ENCODE measurements at regions not wholly inside any gene's neighbourhood (a gene's known extent, or its start where the extent isn't known, plus 50 kb on each side); places are given as distances from the start of the nearest gene placed in this dataset.

- DNase-seq = no peak
- H3K9me3 ChIP-seq = no peaks in the 10 kb centered on the region
- no peaks in the 10 kb centered on the region for H3K27me3 ChIP-seq
- no peak overlapping the region for H3K4me3 ChIP-seq
- H3K36me3 ChIP-seq = no peaks in the 10 kb centered on the region
These were observed 336.4 kb upstream of the HAND2 start for GRCh38 chr4:173866322-173867026.

- DNase-seq = no peak
- Histone ChIP-seq H3K36me3 (no peaks in the 10 kb centered on the region), H3K9me3 (no peaks in the 10 kb centered on the region), H3K4me3 (no peak overlapping the region), H3K27me3 (no peaks in the 10 kb centered on the region)
These were observed 332.7 kb upstream of the HAND2 start for GRCh38 chr4:173862754-173863153.

- Histone ChIP-seq H3K4me3 (no peak overlapping the region), H3K9me3 (no peaks in the 10 kb centered on the region), H3K36me3 (no peaks in the 10 kb centered on the region), H3K27me3 (no peaks in the 10 kb centered on the region)
- no peak for DNase-seq
These were observed 330.1 kb upstream of the HAND2 start for GRCh38 chr4:173860094-173860493.

GRCh38 chr4:173859091-173859713, 329.2 kb upstream of the HAND2 start:
- Histone ChIP-seq H3K9me3 (no peaks in the 10 kb centered on the region), H3K4me3 (no peak overlapping the region), H3K27me3 (no peaks in the 10 kb centered on the region), H3K36me3 (no peaks in the 10 kb centered on the region)
- no peak for DNase-seq

- Histone ChIP-seq H3K9me3 (no peaks in the 10 kb centered on the region), H3K27me3 (no peaks in the 10 kb centered on the region), H3K4me3 (no peak overlapping the region), H3K36me3 (no peaks in the 10 kb centered on the region)
- DNase-seq = no peak
These were observed 328.4 kb upstream of the HAND2 start for GRCh38 chr4:173858471-173858870.

- Histone ChIP-seq H3K36me3 (no peaks in the 10 kb centered on the region), H3K9me3 (no peaks in the 10 kb centered on the region), H3K27me3 (no peaks in the 10 kb centered on the region), H3K4me3 (no peak overlapping the region)
- no peak for DNase-seq
These were observed 327.8 kb upstream of the HAND2 start for GRCh38 chr4:173857828-173858227.

- Histone ChIP-seq H3K9me3 (no peaks in the 10 kb centered on the region), H3K4me3 (no peak overlapping the region), H3K27me3 (no peaks in the 10 kb centered on the region), H3K36me3 (no peaks in the 10 kb centered on the region)
- no peak for DNase-seq
These were observed 325.0 kb upstream of the HAND2 start for GRCh38 chr4:173855015-173855414.

GRCh38 chr4:173852775-173853174, 322.7 kb upstream of the HAND2 start:
- no peak for DNase-seq
- H3K27me3 ChIP-seq = no peaks in the 10 kb centered on the region
- no peaks in the 10 kb centered on the region for H3K9me3 ChIP-seq
- H3K36me3 ChIP-seq = no peaks in the 10 kb centered on the region
- H3K4me3 ChIP-seq = no peak overlapping the region

- Histone ChIP-seq H3K4me3 (no peak overlapping the region), H3K9me3 (0 out of 2 replicates have a peak, but pooled peaks cover 3% of the 10 kb centered on the region), H3K27me3 (no peaks in the 10 kb centered on the region), H3K36me3 (no peaks in the 10 kb centered on the region)
- DNase-seq = no peak
These were observed 315.6 kb upstream of the HAND2 start for GRCh38 chr4:173845580-173845979.

GRCh38 chr4:173839865-173840264, 309.8 kb upstream of the HAND2 start:
- Histone ChIP-seq H3K9me3 (0 out of 2 replicates have a peak, but pooled peaks cover 3% of the 10 kb centered on the region), H3K27me3 (no peaks in the 10 kb centered on the region), H3K4me3 (no peak overlapping the region), H3K36me3 (no peaks in the 10 kb centered on the region)
- no peak for DNase-seq

- Histone ChIP-seq H3K4me3 (no peak overlapping the region), H3K27me3 (no peaks in the 10 kb centered on the region), H3K36me3 (no peaks in the 10 kb centered on the region), H3K9me3 (0 out of 2 replicates have a peak, but pooled peaks cover 2% of the 10 kb centered on the region)
- DNase-seq = no peak
These were observed 307.5 kb upstream of the HAND2 start for GRCh38 chr4:173837517-173837916.

GRCh38 chr4:173835903-173836302, 305.9 kb upstream of the HAND2 start:
- Histone ChIP-seq H3K27me3 (no peaks in the 10 kb centered on the region), H3K9me3 (no peaks in the 10 kb centered on the region), H3K36me3 (no peaks in the 10 kb centered on the region), H3K4me3 (no peak overlapping the region)
- DNase-seq = peak; percentile 33

- DNase-seq = no peak
- no peak overlapping the region for H3K4me3 ChIP-seq
- no peaks in the 10 kb centered on the region for H3K36me3 ChIP-seq
- no peaks in the 10 kb centered on the region for H3K9me3 ChIP-seq
- H3K27me3 ChIP-seq = no peaks in the 10 kb centered on the region
These were observed 304.1 kb upstream of the HAND2 start for GRCh38 chr4:173834151-173834550.

- H3K9me3 ChIP-seq = no peaks in the 10 kb centered on the region
- no peak for DNase-seq
These were observed 299.5 kb upstream of the HAND2 start for GRCh38 chr4:173829565-173829964.

GRCh38 chr4:173827707-173828106, 297.7 kb upstream of the HAND2 start:
- Histone ChIP-seq H3K9me3 (no peaks in the 10 kb centered on the region), H3K4me3 (no peak overlapping the region), H3K27me3 (no peaks in the 10 kb centered on the region), H3K36me3 (no peaks in the 10 kb centered on the region)
- DNase-seq = no peak

More at GRCh38 chr4:173829565-173829964, 299.5 kb upstream of the HAND2 start:
- no peaks in the 10 kb centered on the region for H3K27me3 ChIP-seq
- H3K4me3 ChIP-seq = no peak overlapping the region
- no peaks in the 10 kb centered on the region for H3K36me3 ChIP-seq

GRCh38 chr4:173821876-173822275, 291.8 kb upstream of the HAND2 start:
- no peak overlapping the region for H3K4me3 ChIP-seq
- DNase-seq = no peak
- no peaks in the 10 kb centered on the region for H3K36me3 ChIP-seq
- H3K27me3 ChIP-seq = no peaks in the 10 kb centered on the region
- no peaks in the 10 kb centered on the region for H3K9me3 ChIP-seq

- no peaks in the 10 kb centered on the region for H3K9me3 ChIP-seq
- no peak for DNase-seq
- H3K36me3 ChIP-seq = no peaks in the 10 kb centered on the region
- H3K27me3 ChIP-seq = no peaks in the 10 kb centered on the region
- H3K4me3 ChIP-seq = no peak overlapping the region
These were observed 291.0 kb upstream of the HAND2 start for GRCh38 chr4:173821036-173821435.

GRCh38 chr4:173807347-173807746, 277.3 kb upstream of the HAND2 start:
- no peaks in the 10 kb centered on the region for H3K36me3 ChIP-seq
- no peaks in the 10 kb centered on the region for H3K27me3 ChIP-seq
- no peak overlapping the region for H3K4me3 ChIP-seq
- H3K9me3 ChIP-seq = no peaks in the 10 kb centered on the region
- DNase-seq = peak; percentile 61

All from MG63 (cell line).